OCI-LY1 (cell line): ENCODE measurements at regions not wholly inside any gene's neighbourhood (a gene's known extent, or its start where the extent isn't known, plus 50 kb on each side); places are given as distances from the start of the nearest gene placed in this dataset.

ENCODE experiments used
- CTCF ChIP-seq: fragments of 200-600 bp; sonication (generic), shearing (Covaris generic); IDR thresholded peaks from 2 replicates; pipeline ENCODE4 v1.5.1; 2017; ENCODE audit warnings: mild to moderate bottlenecking, antibody characterized with exemption, low read length, moderate library complexity, mixed read lengths
- EZH2 ChIP-seq: fragments of 200-600 bp; sonication (generic), shearing (Covaris generic); IDR thresholded peaks from 2 replicates; pipeline ENCODE4 v1.8.0; 2017; ENCODE audit warnings: borderline replicate concordance, mixed run types, mild to moderate bottlenecking, antibody characterized with exemption, low read length, moderate library complexity, mixed read lengths

- TF ChIP-seq CTCF (no peak), EZH2 (no peak)
These were observed 174.6 kb downstream of the PTCSC3 start for GRCh38 chr14:36001936-36002335.
